Fibroblast of peridontal ligament (primary cell): ENCODE measurements at regions not wholly inside any gene's neighbourhood (a gene's known extent, or its start where the extent isn't known, plus 50 kb on each side); places are given as distances from the start of the nearest gene placed in this dataset.
"Not testable (repeated sequence)": the region's sequence is repeated elsewhere in the genome, so short reads cannot be mapped to it uniquely, and the experiment has no call there.

Source experiments
- DNase-seq: peaks from one replicate; pipeline ENCODE4 v3.0.0-alpha.2; 2010; ENCODE audit errors: extremely low read depth

GRCh38 chr1:206361978-206362543 is 108.2 kb upstream of the IKBKE start:
- DNase-seq, result not testable (repeated sequence)

GRCh38 chr1:206362994-206363393 is 107.3 kb upstream of the IKBKE start:
- DNase-seq, result not testable (repeated sequence)

GRCh38 chr1:206365271-206365670 is 105.0 kb upstream of the IKBKE start:
- not testable (repeated sequence) for DNase-seq

GRCh38 chr1:206366131-206366530 is 104.1 kb upstream of the IKBKE start:
- DNase-seq, result peak; percentile 15

GRCh38 chr1:206366772-206367171 is 103.5 kb upstream of the IKBKE start:
- DNase-seq, result not testable (repeated sequence)

- DNase-seq, result not testable (repeated sequence)
Observed at GRCh38 chr1:206367955-206368622, 102.2 kb upstream of the IKBKE start.

- DNase-seq, result not testable (repeated sequence)
Observed at GRCh38 chr1:206374725-206375124, 95.6 kb upstream of the IKBKE start.

- not testable (repeated sequence) for DNase-seq
Observed at GRCh38 chr1:206375552-206375951, 94.7 kb upstream of the IKBKE start.

- DNase-seq, result not testable (repeated sequence)
Observed at GRCh38 chr1:206378506-206378905, 91.8 kb upstream of the IKBKE start.

- not testable (repeated sequence) for DNase-seq
Observed at GRCh38 chr1:206379245-206379644, 91.0 kb upstream of the IKBKE start.

- DNase-seq, result peak; percentile 71
Observed at GRCh38 chr1:206380163-206380790, 90.0 kb upstream of the IKBKE start.

GRCh38 chr1:206380791-206381610 is 89.3 kb upstream of the IKBKE start:
- peak; percentile 58 for DNase-seq

- DNase-seq, result peak; percentile 89
Observed at GRCh38 chr1:206384029-206384807, 86.1 kb upstream of the IKBKE start.

GRCh38 chr1:206384891-206385290 is 85.4 kb upstream of the IKBKE start:
- not testable (repeated sequence) for DNase-seq

GRCh38 chr1:206387631-206388030 is 82.6 kb upstream of the IKBKE start:
- DNase-seq, result not testable (repeated sequence)

- not testable (repeated sequence) for DNase-seq
Observed at GRCh38 chr1:206391903-206392302, 78.4 kb upstream of the IKBKE start.

GRCh38 chr1:206397501-206397900 is 72.8 kb upstream of the IKBKE start:
- not testable (repeated sequence) for DNase-seq

- not testable (repeated sequence) for DNase-seq
Observed at GRCh38 chr1:206398261-206398660, 72.0 kb upstream of the IKBKE start.

GRCh38 chr1:206403612-206404307 is 66.5 kb upstream of the IKBKE start:
- DNase-seq, result not testable (repeated sequence)

GRCh38 chr1:206404309-206405027 is 65.8 kb upstream of the IKBKE start:
- not testable (repeated sequence) for DNase-seq
